ENCODE measurements at regions not wholly inside any gene's neighbourhood (a gene's known extent, or its start where the extent isn't known, plus 50 kb on each side); places are given as distances from the start of the nearest gene placed in this dataset.

- Histone ChIP-seq H3K27me3 (ENCODE audit: control insufficient read depth in 2 of 2, insufficient read depth in 2 of 2, low read length in 2 of 2) (no peaks in the 10 kb centered on the region), H3K36me3 (replicated peaks in 1 of 2; ENCODE audit: control insufficient read depth in 1 of 2, insufficient read depth in 2 of 2, low read length in 2 of 2) (no peaks in the 10 kb centered on the region), H3K9me3 (replicated peaks in 1 of 2; ENCODE audit: control insufficient read depth in 1 of 2, insufficient read depth in 1 of 2, low read length in 2 of 2) (no peaks in the 10 kb centered on the region), H3K4me3 (replicated peaks in 1 of 3; ENCODE audit: low read depth in 2 of 3, low read length in 3 of 3) (no peak overlapping the region), H3K4me2 (replicated peaks; ENCODE audit: extremely low read depth, low read length, poor library complexity, severe bottlenecking) (no peak overlapping the region), H3K79me2 (ENCODE audit: insufficient read depth, low read length) (no peaks in the 10 kb centered on the region), H2AFZ (ENCODE audit: insufficient read depth, low read depth, low read length, poor library complexity, severe bottlenecking) (no peak overlapping the region), H3K27ac (ENCODE audit: low read depth in 1 of 2, low read length in 2 of 2) (no peak overlapping the region), H4K20me1 (ENCODE audit: insufficient read depth, low read length) (no peaks in the 10 kb centered on the region), H3K9ac (ENCODE audit: insufficient read depth, low read length, poor library complexity, severe bottlenecking) (no peak overlapping the region), H3K4me1 (ENCODE audit: control insufficient read depth in 1 of 2, insufficient read depth in 2 of 2, low read length in 2 of 2) (no peaks in the 10 kb centered on the region)
- Mint-ChIP-seq H3K4me3 (no peak overlapping the region), H3K4me1 (no peaks in the 10 kb centered on the region), H3K27me3 (ENCODE audit: low read depth in 3 of 3) (peaks cover 0 to 5% (median 2%) of the 10 kb centered on the region in 3 donors), H3K9me3 (peaks cover 0 to 3% (median 0%) of the 10 kb centered on the region in 7 donors), H3K27ac (no peak overlapping the region), H3K36me3 (no peaks in the 10 kb centered on the region)
- no peak for DNase-seq
- intact Hi-C loops (cut with micrococcal nuclease), result no loop called here
- no peak for TF ChIP-seq CTCF (IDR thresholded peaks at IDR 0.05)
- WGBS (ENCODE audit: insufficient coverage), result no CpG with 5 or more reads among the region's 2 CpGs
These were observed 152.8 kb upstream of the STK17B start for GRCh38 chr2:196324211-196324610.

GRCh38 chr2:196328088-196328680 is 156.8 kb upstream of the STK17B start:
- no peaks in the 10 kb centered on the region for H3K36me3 Mint-ChIP-seq
- H3K27me3 ChIP-seq (ENCODE audit: control insufficient read depth in 2 of 2, insufficient read depth in 2 of 2, low read length in 2 of 2), result no peaks in the 10 kb centered on the region
- intact Hi-C loops (cut with micrococcal nuclease), result no loop called here
- no peaks in the 10 kb centered on the region for H3K36me3 ChIP-seq (replicated peaks in 1 of 2; ENCODE audit: control insufficient read depth in 1 of 2, insufficient read depth in 2 of 2, low read length in 2 of 2)
- no peak overlapping the region for H3K9ac ChIP-seq (ENCODE audit: insufficient read depth, low read length, poor library complexity, severe bottlenecking)
- peaks cover 6% of the 10 kb centered on the region for H3K4me1 Mint-ChIP-seq
- no peak overlapping the region for H3K27ac ChIP-seq (ENCODE audit: low read depth in 1 of 2, low read length in 2 of 2)
- H3K79me2 ChIP-seq (ENCODE audit: insufficient read depth, low read length), result no peaks in the 10 kb centered on the region
- no peak for TF ChIP-seq CTCF (IDR thresholded peaks at IDR 0.05)
- H3K4me1 ChIP-seq (ENCODE audit: control insufficient read depth in 1 of 2, insufficient read depth in 2 of 2, low read length in 2 of 2), result no peaks in the 10 kb centered on the region
- no peak overlapping the region for H3K4me2 ChIP-seq (replicated peaks; ENCODE audit: extremely low read depth, low read length, poor library complexity, severe bottlenecking)
- no peak overlapping the region for H3K27ac Mint-ChIP-seq
- no CpG with 5 or more reads among the region's 3 CpGs for WGBS (ENCODE audit: insufficient coverage)
- DNase-seq, result no peak
- H3K27me3 Mint-ChIP-seq (ENCODE audit: low read depth in 3 of 3), result no peaks in the 10 kb centered on the region
- no peak overlapping the region for H3K4me3 ChIP-seq (replicated peaks in 1 of 3; ENCODE audit: low read depth in 2 of 3, low read length in 3 of 3)
- no peaks in the 10 kb centered on the region for H3K9me3 ChIP-seq (replicated peaks in 1 of 2; ENCODE audit: control insufficient read depth in 1 of 2, insufficient read depth in 1 of 2, low read length in 2 of 2)
- H3K9me3 Mint-ChIP-seq, result no peaks in the 10 kb centered on the region
- H3K4me3 Mint-ChIP-seq, result no peak overlapping the region
- H2AFZ ChIP-seq (ENCODE audit: insufficient read depth, low read depth, low read length, poor library complexity, severe bottlenecking), result no peak overlapping the region
- H4K20me1 ChIP-seq (ENCODE audit: insufficient read depth, low read length), result no peaks in the 10 kb centered on the region

Data from CD14-positive monocyte (primary cell).